ENCODE measurements at regions not wholly inside any gene's neighbourhood (a gene's known extent, or its start where the extent isn't known, plus 50 kb on each side); places are given as distances from the start of the nearest gene placed in this dataset.

DNA sequence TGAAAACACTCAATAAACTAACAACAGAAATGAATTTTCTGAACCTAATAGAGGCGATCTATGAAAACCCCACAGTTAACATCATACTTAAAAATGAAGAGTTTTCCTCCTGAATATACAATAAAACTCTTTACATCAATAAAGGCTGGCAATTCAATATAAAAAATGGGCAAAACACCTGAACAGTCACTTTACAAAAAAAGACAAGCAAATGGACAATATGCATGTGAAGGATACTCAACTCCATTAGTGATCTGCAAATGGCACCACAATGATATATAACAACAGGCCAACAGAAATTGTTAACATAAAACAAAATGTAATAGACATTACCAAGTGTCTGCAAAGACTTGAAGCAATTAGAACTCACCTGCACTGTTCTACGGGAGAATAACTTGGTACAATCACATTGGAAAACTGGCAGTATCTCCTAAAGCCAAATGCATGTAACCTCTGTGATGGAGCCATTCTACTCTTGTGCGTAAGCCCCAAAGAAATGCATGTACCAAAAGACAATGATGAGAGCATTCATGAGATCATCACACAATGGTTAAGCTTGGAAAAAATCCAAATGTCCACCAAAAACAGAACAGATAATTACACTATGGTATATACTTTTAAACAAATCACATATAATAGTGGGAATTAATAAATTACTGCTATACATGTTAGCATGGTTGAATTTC, 433.4 kb upstream of the MAF start:
- DNase-seq = no peak

DNA sequence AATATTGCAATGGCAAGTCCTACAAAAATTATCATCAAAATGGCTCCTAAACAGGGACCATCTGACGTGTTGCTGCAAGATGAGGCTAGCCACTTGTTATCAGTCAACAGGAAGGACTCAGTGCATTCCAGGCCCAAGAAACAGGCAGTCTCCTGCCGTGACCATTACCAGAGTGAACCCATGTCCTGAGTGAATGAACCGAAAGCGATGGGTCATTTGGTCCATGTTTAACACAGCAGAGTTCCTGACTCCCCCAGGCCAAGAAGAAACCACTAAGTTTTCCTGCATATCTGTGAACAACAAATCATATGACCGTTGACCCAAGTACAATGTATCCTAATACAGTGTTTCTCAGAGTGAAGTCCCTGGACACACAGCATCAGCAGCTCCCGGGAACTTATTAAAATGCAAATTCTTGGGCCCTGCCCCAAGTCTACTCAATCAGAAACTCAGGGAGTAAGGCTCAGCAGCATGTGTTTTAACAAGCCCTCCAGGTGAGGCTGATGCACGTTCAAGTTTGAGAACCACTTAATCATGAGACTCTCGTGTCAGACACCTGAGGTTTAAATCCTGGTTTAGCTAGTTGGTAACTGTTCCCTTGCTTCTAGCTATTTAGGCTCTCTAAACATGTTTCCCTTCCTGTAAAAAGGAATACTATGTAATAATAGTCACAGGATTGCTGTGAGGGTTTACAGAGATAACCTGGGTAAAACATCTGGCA, 429.4 kb upstream of the MAF start:
- DNase-seq = no peak

DNA sequence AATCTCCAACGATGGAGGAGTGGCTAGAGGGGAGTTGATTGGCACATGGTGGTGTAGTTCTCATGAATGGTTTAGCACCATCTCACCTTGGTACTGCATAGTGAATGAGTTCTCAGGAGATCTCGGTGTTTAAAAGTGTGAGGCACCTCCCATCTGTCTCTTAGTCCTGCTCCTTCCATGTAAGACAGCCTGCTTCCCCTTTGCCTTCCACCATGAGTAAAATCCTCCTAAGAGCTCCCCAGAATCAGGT, 428.8 kb upstream of the MAF start:
- no peak for DNase-seq

DNA sequence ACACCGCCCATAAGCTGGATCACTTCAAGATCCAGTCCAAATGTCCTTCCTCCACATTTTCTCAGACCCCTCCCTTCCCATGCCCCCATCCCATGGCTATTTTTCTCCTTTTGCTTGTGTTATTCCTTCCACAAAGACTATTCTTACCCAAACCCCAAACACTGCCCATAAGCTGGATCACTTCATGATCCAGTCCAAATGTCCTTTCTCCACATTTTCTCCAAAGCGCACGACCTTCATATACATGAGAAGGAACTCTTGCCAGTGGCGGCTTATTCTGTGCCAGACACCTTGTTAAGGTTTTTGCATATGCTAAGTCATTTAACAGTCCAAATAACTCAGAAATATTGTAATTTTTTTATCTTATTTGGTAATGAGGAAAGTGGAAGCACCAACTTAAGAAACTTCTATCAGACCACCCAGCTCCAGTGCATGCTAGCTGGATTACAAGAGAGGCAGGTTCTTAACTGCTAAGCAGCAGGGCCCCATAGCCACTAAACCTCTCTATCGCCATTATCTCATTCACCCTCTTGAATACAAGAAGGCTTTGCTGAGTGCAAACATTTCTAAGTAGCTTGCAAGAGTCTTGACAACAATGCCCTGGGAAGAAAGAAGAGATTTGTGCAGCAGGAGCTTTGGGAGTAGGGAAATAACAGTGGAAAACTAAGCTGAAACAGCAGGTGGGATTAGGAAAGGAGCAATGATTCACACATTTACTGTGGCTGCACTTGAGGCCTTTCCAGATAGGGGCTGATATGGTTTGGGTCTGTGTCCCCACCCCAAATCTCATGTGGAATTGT, 428.2 kb upstream of the MAF start:
- no peak for DNase-seq

DNA sequence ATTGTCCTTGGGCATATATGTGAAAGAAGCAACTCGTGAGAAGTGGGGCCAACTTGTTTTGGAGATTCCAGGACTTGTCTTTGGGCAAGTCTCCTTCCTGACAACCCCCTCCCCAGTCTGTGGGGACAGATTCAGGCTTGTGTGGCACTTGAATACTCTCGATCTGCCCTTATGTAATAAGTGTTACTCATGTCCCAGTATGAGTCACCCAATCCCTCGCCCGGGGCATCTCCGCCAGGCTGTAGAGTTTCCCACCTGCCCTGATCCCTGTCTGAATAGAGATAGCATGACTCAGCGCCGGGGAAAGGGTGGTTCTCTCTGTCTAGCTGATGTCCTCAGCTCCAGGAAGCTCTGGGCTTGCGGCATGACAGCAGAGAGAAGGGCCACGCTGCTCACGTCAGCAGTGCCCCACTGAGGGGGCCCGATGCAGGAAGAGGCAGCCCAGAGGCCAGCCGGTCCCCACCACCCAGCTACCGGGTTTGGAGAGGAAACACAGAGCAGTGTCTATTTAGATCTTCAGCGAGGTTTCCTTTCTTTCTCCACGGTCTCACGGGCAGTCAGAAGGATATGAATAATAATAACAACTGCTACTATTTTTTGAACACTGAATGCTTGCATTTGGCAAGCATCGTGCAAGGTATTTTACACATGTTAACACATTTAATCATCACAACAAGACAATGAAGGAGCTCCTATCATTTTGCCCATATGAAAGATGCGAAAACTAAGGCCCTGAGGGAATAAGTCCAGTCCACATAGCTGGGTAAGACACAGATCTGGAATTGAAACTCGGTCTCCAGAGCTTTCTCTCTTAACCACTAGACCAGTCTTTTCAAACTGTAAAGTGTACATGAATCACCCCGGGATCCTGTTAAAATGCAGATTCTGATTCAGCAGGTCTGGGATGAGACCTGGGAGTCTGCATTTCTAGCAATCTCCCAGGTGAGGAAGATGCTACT, 426.7 kb upstream of the MAF start:
- peak; percentile 46 to 64 for DNase-seq

DNA sequence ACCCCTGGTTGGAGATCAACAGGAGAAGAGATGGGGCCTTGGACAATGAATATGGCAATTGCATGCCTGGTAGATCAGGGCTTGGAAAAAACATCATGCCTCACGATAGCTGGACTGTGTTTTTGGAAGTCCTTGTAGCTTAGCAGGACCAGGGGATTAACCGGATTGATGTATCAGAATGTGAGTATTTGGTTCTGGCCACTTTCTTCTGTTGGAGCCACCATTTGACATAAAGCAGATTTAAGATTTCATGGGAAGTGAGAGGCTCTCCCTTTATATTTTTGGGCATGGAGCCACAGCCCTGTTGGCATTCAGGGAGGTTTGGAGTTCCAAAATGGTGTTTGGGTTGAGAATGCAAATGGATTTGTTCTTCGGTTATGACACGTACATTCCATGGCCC, 424.7 kb upstream of the MAF start:
- no peak for DNase-seq

DNA sequence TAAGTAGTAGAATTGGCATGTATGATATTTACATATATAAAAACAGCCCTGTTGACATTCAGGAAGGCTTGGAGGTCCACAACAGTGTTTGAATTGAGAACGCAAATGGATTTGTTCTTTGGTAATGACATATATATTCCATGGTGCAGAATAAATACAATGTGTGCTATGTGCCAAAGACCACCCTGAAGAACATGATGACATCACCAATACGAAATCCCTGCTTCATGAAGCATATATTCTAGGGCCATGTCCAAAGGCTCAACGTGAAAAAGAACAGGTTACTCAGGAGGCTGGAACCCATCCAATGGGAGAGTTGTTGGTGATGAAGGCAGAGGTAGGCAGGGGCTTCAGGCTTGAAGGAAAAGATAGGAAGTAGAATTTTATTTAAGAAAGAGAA, 423.9 kb upstream of the MAF start:
- DNase-seq = no peak

DNA sequence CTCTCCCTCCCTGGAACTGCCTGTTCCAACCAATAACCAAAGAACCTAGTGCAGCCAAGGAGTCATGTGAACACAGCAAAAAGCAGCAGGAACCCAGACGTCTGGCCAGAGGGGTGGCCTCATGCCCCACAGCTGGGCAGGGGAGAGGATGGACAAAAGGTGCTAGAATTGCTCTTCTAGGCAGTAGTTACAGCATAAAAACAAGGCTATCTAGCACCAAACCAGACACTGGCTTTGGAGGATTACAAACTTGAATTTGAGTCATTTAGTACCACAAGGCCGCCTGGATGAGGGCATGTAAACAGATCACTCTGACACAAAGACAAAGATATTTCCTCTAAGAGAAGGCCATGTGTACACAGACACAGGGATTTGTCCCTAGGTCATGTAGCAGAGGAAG, 423.3 kb upstream of the MAF start:
- no peak for DNase-seq

DNA sequence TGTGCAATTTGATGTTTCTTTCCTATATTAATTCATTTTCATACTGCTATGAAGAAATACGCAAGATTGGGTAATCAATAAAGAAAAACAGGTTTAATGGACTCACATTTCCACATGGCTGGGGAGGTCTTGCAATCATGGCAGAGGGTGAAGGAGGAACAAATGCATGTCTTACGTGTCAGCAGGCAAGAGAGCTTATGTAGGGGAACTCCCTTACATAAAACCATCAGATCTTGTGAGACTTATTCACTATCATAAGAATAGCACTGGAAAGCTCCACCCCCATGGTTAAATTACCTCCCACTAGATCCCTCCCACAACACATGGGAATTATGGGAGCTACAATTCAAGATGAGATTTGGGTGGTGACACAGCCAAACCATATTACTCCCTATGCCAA, 418.9 kb upstream of the MAF start:
- DNase-seq = peak in 1 of 2 donors; percentile 15

DNA sequence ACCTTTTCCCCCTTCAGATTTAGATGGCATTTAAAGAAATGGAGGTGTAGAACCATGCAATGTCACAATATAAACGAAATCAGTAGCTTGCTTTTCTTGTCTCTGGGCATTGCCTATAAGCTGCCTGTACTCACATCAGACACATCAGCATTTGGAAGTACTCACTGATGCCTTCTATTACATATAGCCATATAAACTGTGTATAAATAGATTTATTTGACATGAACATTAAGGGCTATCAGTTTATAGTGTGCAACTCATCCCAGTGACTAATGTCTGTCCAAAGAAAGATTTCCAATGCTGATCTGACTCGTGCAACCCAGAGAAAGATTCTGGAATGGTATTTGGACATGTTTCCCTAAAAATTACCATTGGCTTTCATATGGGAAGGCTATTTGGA, 417.9 kb upstream of the MAF start:
- DNase-seq = no peak

DNA sequence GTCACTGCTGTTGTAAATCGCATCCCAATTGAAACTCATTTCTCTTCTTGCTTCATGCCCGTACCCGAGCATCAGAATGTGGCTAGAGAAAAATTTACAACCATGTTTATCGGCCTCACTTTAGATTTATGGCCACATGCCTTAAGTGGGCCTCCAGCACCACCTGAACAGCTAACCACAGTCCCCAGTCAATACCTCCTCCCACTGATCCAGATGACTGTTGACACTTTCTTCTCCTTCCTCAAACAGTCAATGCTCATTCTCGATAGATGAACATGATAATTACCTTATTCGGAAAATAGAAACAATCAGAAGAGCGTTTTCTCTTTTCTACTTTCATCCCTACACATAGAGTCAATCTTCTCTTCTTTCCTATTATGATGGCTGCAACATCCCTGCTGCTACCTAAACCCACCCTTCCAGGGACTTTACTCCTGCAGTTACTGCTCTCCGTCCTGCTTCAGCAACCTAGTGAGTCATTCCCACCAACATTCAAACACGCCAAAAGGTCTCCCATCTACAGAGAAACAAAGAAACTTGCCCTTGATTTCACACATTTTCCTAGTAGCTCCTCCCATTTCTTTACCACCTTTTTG, 416.3 kb upstream of the MAF start:
- no peak for DNase-seq

DNA sequence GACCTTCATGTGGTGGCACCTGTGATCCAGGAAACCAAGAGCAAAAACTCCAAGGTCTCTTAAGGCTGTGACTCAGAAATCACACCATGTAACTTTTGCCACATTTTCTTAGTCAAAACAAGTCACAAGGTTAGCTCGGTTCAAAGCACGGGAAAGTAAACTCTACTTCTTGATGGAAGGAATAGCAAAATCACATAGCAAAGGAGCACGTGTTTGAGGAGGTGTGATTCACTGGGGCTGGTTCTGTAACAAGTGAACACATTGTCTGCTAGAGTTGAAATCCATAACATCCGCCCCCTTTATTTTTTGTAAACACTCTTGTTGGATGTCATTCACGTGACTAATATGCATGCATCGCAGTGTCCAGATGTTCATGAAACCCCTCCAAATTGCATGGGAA, 415.0 kb upstream of the MAF start:
- no peak for DNase-seq

DNA sequence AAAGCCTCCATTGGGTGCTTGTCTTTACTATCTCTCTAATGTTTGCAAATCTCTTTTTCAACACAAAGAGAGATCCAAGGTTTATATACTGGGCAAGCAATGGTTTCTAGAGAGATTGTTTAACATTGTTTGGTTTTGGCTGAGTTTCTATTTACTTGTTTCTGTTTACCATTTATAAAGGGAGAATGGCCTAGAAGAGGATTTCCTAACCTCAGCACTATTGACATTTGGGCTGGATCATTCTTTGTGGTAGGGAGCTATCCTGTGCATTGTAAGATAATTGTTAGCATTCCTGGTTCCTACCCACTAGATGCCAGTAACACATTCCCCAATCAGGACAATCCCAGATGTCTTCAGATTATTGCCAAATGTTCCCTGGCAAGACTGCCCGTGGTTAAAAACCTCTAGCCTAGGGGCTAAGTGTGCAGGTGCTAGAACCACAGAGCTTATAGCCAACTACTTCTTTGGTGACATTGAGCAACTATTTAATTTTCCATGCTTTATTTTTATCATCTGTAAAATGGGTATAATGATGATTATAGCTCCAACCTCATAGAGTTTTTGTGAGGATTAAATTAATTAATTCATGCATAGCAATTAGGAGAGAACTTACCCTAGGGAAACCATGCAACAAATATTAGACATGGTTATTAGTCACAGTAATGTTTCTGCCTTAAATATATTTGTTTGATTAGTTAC, 413.9 kb upstream of the MAF start:
- DNase-seq = no peak

DNA sequence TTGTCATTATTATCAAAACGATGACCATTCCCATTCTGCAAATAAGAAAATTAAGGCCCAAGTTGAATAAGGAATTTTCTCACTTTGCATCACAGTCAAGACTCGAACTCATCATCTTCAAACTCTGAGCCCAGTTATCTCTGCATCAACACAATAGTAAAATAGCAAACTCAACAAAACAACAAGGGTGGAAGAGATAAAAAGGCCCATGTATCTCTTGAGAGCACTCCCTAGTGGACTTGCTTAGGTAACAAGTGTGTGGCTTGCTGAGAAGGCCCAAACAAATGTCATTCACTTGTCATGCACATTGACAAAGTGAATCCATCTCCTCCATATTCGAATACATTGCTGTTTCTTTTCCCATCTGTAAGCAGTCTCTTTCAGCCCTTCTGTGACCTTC, 412.0 kb upstream of the MAF start:
- no peak for DNase-seq

DNA sequence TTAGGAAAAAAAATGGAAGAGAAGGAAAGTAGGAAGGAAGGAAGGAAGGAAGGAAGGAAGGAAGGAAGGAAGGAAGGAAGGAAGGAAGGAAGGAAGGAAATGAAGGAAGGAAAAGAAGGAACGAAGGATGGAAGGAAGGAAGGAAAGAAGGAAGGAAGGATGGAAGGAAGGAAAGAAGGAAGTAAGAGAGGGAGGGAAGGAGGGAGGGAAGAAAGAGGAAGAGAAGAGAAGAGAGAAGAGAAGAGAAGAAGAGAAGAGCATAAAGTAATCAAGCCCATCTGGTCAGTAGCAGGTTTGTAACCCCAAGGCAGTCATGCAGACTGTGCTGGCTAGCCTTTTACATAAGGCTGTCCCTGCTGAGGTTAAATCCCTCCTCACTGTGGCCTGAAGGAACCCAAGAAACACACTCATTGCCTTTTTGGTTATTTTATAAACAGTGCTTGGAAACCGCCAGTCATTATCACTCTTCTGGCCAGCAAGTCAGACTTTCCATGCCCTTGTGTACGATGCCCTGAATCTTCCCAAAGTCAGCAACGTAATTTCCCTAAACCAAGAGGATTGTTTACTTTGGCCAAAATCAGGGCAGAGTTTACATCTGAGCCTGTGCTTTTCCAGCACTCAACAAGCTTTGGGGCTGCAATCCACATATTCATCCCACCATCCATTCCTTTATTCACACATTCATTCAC, 409.6 kb upstream of the MAF start:
- no peak for DNase-seq

DNA sequence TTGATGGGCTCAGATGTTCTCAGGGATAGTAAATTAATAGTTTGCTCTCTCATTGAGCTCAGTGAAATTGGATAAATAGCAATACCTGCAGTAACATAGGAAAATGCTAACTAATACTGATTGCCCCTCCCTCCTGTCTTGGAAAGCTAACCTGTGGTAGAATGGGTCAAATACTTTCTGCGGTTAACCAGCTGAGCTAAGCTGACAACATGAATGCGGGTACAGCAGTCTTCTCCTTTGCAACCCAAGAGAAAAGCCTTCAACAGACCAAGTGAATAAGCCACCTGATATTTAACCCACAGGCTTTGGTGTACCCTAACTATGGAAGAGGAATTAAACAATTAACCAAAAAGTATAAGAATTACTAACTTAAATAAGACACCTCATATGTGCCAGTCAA, 408.3 kb upstream of the MAF start:
- no peak for DNase-seq

DNA sequence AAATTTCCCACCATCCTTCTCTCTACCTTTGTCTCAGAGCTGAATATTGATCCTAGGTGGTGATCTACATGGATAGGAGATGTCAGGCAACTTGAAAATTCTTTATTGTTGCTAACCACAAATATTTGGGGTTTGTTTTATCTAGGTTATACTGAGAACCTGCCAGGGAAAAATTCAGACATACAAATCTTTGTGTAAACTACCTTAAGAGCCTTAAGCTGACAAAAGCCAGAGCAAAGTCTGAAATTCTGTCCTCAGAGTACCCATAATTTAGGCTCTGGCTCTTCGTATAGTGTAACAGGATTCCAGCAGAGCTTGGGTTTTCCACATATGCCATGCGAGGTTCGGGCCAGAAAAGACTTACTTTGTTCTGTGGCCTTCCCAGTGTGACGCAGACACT, 406.7 kb upstream of the MAF start:
- DNase-seq = no peak

DNA sequence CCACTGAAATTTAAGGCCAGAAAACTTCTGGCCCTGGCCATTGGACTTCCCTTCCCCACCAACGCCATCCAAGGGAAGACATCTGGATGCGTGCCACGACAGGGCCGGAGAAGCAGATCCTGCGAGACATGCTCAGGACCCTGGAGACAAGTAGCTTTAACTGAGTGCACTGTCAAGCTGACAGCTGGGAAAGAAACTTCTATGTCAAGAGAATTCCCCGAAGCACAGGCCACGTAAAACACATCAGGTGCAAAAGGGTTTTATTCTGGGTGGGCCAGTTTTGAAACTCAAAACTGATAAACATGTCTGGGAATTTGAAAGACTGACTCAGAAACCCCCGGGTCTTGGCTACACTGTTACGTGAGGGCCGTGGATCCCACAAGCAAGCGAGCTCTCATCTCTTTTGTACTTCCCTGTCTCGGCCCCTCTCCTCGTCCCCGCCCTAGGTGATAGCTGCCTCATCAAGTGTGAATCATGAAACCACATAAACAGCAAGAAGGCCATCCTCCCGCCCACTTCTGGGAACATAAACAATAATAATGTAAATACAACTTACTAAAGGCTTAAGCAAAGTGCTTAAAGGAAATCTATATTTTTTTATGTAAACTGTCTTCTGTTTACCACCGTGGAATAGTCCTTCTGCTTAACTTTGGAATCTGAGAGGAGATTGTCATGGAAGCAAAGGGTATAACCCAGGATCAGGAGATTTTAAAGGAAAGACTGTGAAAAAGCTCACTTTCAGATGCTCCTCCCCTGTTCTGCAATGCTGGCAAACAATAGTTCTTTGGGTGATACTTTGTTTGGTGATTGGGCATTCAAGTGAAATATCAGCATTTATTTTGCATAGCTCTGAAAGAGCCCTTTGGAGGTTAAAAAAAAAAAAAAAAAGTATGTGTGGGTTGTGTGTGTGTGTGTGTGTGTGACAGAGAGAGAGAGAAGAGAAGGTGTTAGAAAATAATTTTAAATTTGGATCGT, 406.0 kb upstream of the MAF start:
- no peak for DNase-seq

DNA sequence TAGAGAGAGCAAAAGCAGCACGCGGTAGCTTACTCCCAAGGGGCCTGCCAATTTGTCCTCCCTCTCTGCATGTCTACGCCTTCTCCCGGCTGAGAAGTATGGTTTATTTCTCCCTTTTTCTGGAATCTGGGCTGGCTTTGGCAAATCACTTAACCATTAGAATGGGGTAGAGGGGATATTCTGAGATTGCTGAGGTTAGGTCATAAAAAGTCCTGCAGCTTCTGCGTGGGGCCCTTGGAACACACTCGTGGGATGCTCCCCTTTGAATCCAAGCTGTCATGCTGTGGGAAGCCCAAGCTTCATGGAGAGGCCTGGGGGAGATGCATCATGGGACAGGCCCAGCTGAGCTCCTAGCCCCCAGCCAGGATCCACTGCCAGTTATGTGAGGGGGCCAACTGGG, 403.6 kb upstream of the MAF start:
- DNase-seq = no peak

DNA sequence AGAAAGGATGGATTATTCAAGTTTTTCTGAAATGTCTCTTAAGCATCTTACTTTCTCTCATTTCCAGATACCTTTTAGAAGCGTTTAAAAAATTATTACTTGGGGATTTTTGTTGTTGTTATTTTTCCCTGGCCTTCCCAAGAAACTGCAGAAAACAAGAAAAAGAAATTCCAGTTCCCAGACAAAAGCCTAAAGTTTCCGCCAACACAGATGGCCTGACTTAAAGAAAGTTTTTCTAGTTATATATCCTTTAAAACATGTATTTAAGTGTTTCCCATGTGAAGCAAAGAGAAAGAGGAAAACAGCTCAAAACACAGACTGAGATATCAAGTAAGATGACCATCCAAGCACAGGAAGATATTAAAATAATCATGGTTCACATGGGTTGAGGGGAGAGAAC, 401.7 kb upstream of the MAF start:
- DNase-seq = no peak

Data from inflammatory macrophage treated with lipopolysaccharide for 1 hour (primary cell).